ENCODE measurements at regions not wholly inside any gene's neighbourhood (a gene's known extent, or its start where the extent isn't known, plus 50 kb on each side); places are given as distances from the start of the nearest gene placed in this dataset.

DNA sequence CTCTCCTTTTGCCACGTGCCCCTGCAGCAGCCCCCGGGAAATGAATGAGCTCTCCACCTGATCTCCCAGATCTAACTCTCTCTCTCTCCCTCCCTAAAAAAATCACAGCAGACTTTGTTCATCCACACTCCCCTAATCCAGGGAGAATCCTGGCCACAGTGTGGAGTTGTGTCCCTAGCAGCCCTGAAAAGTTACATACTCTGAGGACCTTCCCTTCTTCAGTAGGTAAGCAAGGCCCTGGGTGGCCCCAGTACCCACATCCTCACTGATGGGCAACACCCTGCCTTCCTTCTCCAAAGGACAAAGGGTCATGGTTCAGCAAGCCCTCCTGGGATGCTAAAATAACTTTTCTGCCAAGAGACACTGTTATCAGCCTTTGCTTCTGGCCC, 76.9 kb upstream of the GLI2 start:
- Mint-ChIP-seq H3K36me3 (ENCODE audit: low read depth) (no peaks in the 10 kb centered on the region), H3K4me1 (ENCODE audit: low read depth) (no peaks in the 10 kb centered on the region), H3K27me3 (ENCODE audit: insufficient read depth) (peaks cover 5% of the 10 kb centered on the region), H3K9me3 (no peaks in the 10 kb centered on the region), H3K4me3 (no peak overlapping the region), H3K27ac (no peak overlapping the region)
- intact Hi-C loops (cut with micrococcal nuclease): no loop called here
- DNase-seq (ENCODE audit: low spot score): no peak

DNA sequence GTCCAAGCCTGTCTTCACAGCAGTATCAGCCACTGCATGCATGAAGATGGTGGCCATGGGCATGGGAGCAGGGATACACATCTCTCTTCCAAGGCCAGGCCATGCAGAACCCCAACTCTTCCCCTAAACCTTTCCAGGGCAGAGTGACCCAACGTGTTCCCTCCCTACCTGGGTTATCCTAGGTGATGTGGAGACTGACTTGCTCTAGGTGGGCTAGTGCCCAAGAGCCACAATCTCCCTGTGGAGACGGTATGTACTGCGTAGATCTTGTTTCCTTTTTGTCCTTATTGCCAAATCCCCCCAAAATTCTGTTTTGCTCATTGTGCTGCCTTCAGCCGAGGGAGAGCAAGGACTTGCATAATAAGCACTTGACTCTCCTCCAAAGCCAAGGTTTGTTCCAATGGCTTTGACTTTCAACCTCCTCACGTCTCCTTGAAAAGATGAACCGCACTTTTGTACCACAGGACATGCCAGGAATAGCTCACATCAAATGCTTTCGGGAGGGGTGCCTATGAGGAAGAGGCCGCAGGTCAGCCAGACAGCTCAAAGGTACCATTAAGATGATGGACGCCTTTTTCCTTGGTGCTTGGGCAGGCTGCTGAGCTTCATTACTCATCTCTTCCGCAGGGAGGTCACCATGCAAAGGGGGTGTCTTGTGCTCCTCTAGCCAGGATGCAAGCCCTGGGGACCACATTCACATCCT, 76.2 kb upstream of the GLI2 start:
- Mint-ChIP-seq H3K36me3 (ENCODE audit: low read depth) (no peaks in the 10 kb centered on the region), H3K27me3 (ENCODE audit: insufficient read depth) (peaks cover 5% of the 10 kb centered on the region), H3K27ac (no peak overlapping the region), H3K9me3 (peaks cover 3% of the 10 kb centered on the region), H3K4me1 (ENCODE audit: low read depth) (no peaks in the 10 kb centered on the region), H3K4me3 (no peak overlapping the region)
- DNase-seq (ENCODE audit: low spot score): no peak
- intact Hi-C loops (cut with micrococcal nuclease): no loop called here

DNA sequence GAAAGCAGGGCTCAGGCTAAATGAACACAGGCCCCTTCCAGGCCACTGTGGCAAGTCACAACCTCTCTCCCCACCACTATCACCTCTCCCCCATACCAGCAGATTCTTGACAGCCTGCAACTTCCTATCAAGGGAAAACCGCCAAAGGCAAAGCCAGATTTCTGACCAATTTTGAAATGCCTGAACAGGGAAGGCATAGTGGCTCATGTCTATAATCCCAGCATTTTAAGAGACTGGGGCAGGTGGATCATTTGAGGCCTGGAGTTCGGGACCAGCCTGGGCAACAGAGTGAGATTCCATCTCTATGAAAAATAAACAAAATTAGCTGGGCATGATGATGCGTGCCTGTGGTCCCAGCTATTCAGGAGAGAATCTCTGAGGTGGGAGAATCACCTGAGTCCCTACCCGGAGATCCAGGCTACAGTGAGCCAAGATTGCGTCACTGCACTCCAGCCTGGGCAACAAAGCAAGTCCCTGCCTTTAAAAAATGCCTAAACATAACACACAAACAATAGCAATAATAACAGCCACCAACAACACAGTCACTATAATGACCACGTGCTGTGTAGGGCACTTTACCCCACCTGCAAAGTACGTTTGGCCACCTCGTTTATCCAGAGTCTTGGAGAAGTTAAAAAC, 75.5 kb upstream of the GLI2 start:
- Mint-ChIP-seq H3K9me3 (peaks cover 4% of the 10 kb centered on the region), H3K27me3 (ENCODE audit: insufficient read depth) (peaks cover 5% of the 10 kb centered on the region), H3K4me1 (ENCODE audit: low read depth) (no peaks in the 10 kb centered on the region), H3K4me3 (no peak overlapping the region), H3K27ac (no peak overlapping the region), H3K36me3 (ENCODE audit: low read depth) (no peaks in the 10 kb centered on the region)
- no peak for DNase-seq (ENCODE audit: low spot score)
- intact Hi-C loops (cut with micrococcal nuclease): no loop called here

DNA sequence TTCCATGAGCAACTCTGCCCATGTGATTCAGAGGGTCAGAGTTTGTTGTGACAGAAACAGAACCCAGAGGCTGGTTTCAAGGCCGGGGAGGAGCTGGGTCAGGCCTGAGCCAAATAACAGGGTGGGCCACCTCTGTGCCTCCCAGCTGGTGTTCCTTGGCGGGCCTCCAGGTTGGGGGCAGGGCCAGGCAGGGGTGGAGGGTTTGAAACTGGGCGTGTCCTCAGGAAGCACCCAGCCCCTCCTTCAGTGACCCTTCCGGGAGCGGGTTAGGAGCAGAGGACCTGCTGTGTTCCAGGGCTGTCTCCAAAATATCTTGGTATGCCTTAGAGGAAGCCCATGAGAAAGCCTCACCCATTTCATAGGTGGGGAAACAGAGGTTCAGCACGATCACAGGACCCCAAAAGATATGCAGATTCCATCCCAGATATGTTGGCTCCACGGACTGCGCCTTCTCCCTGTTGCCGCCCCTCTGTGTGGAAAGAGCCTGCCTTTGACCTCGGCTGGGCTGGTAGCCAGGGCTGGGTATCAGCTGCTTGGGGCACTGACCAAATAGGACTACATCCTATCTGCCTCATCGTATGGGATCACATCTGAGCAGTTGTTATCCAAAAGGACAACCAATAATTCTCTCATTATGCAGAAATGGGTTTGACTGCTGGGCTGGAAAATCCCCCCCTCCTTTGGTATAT, 74.8 kb upstream of the GLI2 start:
- Mint-ChIP-seq H3K4me1 (ENCODE audit: low read depth) (no peaks in the 10 kb centered on the region), H3K36me3 (ENCODE audit: low read depth) (no peaks in the 10 kb centered on the region), H3K27ac (no peak overlapping the region), H3K9me3 (peaks cover 4% of the 10 kb centered on the region), H3K4me3 (no peak overlapping the region), H3K27me3 (ENCODE audit: insufficient read depth) (peaks cover 7% of the 10 kb centered on the region)
- intact Hi-C loops (cut with micrococcal nuclease): no loop called here
- DNase-seq (ENCODE audit: low spot score): no peak

DNA sequence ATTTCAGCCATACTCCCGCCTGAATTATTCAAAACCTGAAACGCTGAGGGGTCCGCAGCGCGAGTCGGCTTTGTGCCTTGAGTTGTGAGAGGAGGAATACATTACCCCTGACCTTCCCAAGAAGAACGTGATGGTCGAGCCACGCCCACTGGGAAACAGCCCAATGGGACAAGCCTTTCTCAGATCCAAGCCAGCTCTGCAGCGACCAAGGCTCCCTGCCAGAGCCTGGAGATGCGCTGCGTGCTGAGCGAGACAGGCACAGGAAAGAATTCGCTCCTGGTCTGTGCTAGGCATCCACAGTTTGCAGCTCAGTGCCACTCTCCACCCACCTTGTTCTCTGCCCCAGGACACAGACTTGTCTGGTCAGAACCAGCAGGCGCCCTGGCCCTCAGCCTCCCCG, 74.1 kb upstream of the GLI2 start:
- H3K9me3 Mint-ChIP-seq: peaks cover 5% of the 10 kb centered on the region
- H3K4me1 Mint-ChIP-seq (ENCODE audit: low read depth): no peaks in the 10 kb centered on the region
- no peak for DNase-seq (ENCODE audit: low spot score)
- intact Hi-C loops (cut with micrococcal nuclease): no loop called here
- H3K36me3 Mint-ChIP-seq (ENCODE audit: low read depth): no peaks in the 10 kb centered on the region
- H3K27ac Mint-ChIP-seq: no peak overlapping the region
- peaks cover 9% of the 10 kb centered on the region for H3K27me3 Mint-ChIP-seq (ENCODE audit: insufficient read depth)
- no peak overlapping the region for H3K4me3 Mint-ChIP-seq

DNA sequence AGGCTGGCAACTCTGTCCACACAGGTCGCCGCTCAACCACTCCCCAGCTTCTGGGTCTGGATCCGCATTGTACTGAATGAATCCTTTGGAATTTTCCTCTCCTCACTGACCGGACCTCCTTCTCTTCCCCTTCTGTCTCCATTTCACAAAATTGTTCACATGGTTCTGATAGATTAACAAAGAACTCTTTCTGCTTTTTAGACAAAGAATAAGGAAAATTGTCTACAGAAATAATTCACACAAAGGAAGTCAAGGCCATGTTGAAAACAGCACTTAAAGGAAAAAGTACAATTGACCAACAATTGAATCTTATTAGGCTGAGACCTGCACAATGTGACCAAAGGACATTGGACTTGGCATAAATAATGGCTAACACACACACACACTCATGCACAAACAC, 73.6 kb upstream of the GLI2 start:
- Mint-ChIP-seq H3K9me3 (peaks cover 8% of the 10 kb centered on the region), H3K4me3 (no peak overlapping the region), H3K27me3 (ENCODE audit: insufficient read depth) (peaks cover 10% of the 10 kb centered on the region), H3K36me3 (ENCODE audit: low read depth) (no peaks in the 10 kb centered on the region), H3K27ac (no peak overlapping the region), H3K4me1 (ENCODE audit: low read depth) (no peaks in the 10 kb centered on the region)
- DNase-seq (ENCODE audit: low spot score): no peak
- intact Hi-C loops (cut with micrococcal nuclease): no loop called here

DNA sequence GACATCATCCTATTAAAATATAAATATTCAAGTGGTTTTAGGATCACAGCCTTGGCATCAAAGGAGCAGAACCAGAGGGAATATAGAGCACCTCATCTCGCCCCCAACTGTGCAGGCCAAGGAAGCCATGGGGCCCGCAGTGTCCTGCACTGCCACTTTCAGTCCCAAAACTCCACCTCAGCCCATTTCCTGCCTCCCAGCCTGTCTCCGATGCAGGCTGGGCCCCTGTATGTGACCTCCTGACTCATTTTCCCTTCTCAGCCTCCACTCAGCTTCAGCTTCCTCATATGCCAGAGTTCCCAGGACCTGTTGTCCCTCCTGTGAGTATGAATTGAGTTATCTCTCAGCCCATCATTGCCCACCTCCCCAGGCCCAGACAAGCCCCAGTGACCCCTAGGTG, 72.9 kb upstream of the GLI2 start:
- intact Hi-C loops (cut with micrococcal nuclease): no loop called here
- H3K27ac Mint-ChIP-seq: no peak overlapping the region
- peaks cover 8% of the 10 kb centered on the region for H3K9me3 Mint-ChIP-seq
- no peak overlapping the region for H3K4me3 Mint-ChIP-seq
- peaks cover 10% of the 10 kb centered on the region for H3K27me3 Mint-ChIP-seq (ENCODE audit: insufficient read depth)
- no peaks in the 10 kb centered on the region for H3K4me1 Mint-ChIP-seq (ENCODE audit: low read depth)
- no peak for DNase-seq (ENCODE audit: low spot score)
- H3K36me3 Mint-ChIP-seq (ENCODE audit: low read depth): no peaks in the 10 kb centered on the region

DNA sequence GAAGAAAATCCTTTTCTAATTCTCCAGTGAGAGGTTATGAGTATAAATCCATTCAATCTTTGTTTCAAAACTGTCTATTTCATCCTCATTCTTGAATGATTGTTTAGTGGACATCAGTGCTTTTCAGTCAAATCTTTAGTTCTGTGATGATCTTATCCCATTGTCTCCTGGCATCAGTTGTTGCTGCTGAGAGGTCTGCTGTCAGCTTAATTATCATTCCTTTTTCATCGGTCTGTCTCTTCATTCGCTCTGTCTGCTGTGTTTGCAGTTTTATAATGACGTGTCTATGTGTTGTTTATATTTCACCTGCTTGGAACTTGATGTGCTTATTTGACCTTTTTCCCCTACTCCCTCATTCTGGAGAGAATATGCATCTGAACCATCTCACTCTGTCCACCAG, 69.2 kb upstream of the GLI2 start:
- H3K27me3 Mint-ChIP-seq (ENCODE audit: insufficient read depth): peaks cover 15% of the 10 kb centered on the region
- no peak overlapping the region for H3K27ac Mint-ChIP-seq
- H3K4me3 Mint-ChIP-seq: no peak overlapping the region
- intact Hi-C loops (cut with micrococcal nuclease): no loop called here
- DNase-seq (ENCODE audit: low spot score): no peak
- H3K36me3 Mint-ChIP-seq (ENCODE audit: low read depth): no peaks in the 10 kb centered on the region
- H3K4me1 Mint-ChIP-seq (ENCODE audit: low read depth): no peaks in the 10 kb centered on the region
- H3K9me3 Mint-ChIP-seq: peaks cover 8% of the 10 kb centered on the region

DNA sequence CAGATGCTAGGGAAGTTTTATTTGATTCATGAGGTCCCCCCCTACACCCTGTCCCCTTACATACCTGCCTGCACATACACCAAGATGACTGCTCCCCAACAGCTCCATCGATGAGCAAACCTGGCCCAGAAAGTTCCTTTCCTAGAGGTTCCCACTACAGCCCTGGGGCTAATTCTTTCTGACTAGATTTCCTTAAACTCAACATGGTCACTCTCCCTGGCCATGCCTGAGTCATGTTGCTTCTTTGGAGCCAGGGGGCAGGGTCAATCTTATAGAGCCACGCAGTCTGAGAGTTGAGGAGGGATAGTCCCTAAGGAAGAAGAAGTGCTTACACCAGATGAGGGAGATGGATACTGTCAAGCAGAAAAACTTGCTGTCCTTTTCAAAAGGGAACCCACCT, 67.7 kb upstream of the GLI2 start:
- no peak for DNase-seq (ENCODE audit: low spot score)
- Mint-ChIP-seq H3K9me3 (peaks cover 8% of the 10 kb centered on the region), H3K27ac (no peak overlapping the region)

DNA sequence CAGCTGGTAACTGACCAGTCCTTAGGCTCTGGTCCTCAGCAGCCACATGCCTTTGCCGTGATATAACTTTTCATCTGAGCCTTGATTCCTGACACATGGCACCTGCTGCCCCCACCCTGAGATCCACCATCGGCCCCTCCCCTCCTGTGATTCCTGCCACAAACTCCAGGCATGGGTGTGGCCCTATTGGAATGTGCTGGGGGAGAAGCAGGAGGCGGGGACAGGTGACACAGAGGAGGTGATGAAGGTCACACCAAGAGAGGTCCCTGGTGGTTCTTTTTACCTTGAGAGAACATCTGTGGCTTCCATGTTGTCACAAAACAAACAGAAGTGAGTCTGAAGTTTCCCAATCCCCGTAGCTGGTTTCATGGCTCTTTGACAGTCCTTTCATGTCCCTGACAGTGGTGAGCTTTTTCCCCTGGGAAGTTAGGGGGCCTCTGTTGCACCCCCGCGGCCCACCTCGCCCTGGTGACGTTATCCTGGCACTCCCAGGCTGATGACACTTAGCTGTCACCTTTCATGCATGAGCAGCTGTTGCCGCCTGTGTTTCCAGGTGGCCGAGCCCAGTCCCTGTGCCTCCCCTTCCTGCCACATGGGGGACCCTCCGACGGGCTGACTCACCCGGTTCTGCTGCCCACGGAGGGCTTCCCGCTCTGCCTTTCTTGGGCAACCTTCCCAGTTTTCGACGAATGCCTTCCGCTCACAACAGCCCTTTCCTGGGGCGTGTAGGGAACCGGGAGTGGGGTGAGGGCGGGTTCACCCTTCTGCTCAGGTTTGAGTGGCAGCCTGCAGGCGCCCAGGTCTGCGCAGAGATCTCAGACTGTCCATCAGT, 66.3 kb upstream of the GLI2 start:
- Mint-ChIP-seq H3K4me1 (ENCODE audit: low read depth) (no peaks in the 10 kb centered on the region), H3K4me3 (no peak overlapping the region), H3K9me3 (peaks cover 6% of the 10 kb centered on the region), H3K27ac (no peak overlapping the region), H3K36me3 (ENCODE audit: low read depth) (no peaks in the 10 kb centered on the region), H3K27me3 (ENCODE audit: insufficient read depth) (peaks cover 15% of the 10 kb centered on the region)
- DNase-seq (ENCODE audit: low spot score): no peak
- intact Hi-C loops (cut with micrococcal nuclease): no loop called here

More for the DNA sequence above, 67.7 kb upstream of the GLI2 start:
- intact Hi-C loops (cut with micrococcal nuclease): no loop called here
- no peaks in the 10 kb centered on the region for H3K4me1 Mint-ChIP-seq (ENCODE audit: low read depth)
- peaks cover 13% of the 10 kb centered on the region for H3K27me3 Mint-ChIP-seq (ENCODE audit: insufficient read depth)
- H3K4me3 Mint-ChIP-seq: no peak overlapping the region
- H3K36me3 Mint-ChIP-seq (ENCODE audit: low read depth): no peaks in the 10 kb centered on the region

DNA sequence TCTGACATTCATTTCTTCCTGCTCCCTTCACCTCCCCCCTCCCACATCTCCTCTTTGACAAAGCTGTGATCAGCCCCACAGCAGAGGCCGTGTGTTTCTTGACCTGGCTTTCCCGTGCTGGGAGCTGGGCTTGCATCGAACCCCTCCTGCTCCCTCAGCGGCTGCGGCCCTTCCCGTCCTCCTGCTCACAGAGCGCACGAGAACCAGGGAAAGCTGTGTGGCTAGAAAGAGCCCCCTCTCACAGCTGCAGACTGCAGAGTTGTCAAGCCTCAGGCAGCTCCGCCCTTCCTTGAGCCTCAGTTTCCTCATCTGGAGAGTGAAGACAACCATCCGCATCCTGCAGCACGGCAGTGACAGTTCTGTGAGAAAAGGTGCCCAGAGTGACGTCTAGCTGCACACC, 65.7 kb upstream of the GLI2 start:
- intact Hi-C loops (cut with micrococcal nuclease): no loop called here
- peaks cover 15% of the 10 kb centered on the region for H3K27me3 Mint-ChIP-seq (ENCODE audit: insufficient read depth)
- H3K27ac Mint-ChIP-seq: no peak overlapping the region
- no peak for DNase-seq (ENCODE audit: low spot score)
- H3K4me1 Mint-ChIP-seq (ENCODE audit: low read depth): no peaks in the 10 kb centered on the region
- no peaks in the 10 kb centered on the region for H3K36me3 Mint-ChIP-seq (ENCODE audit: low read depth)
- H3K9me3 Mint-ChIP-seq: peaks cover 4% of the 10 kb centered on the region
- H3K4me3 Mint-ChIP-seq: no peak overlapping the region

DNA sequence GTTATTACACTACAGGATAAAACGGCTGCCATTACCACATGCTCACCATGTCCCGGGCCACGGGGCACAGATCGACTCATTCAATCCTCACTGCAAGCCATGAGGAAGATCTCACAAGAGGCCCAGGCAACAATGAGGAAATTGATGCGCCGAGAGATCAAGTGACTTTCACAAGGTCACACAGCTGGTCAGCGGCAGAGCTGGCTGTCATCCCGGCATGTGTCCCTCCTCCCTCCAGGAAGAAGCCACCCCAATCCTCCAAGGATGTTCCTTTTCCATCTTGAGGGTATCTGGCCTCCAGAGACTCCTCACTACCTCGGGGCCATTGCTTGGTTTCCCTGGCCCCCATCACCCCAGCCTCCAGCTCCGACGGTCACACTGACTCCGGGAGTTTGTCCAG, 65.3 kb upstream of the GLI2 start:
- H3K9me3 Mint-ChIP-seq: peaks cover 4% of the 10 kb centered on the region
- no peaks in the 10 kb centered on the region for H3K36me3 Mint-ChIP-seq (ENCODE audit: low read depth)
- intact Hi-C loops (cut with micrococcal nuclease): no loop called here
- no peak for DNase-seq (ENCODE audit: low spot score)
- no peaks in the 10 kb centered on the region for H3K4me1 Mint-ChIP-seq (ENCODE audit: low read depth)
- no peak overlapping the region for H3K27ac Mint-ChIP-seq
- H3K4me3 Mint-ChIP-seq: no peak overlapping the region
- peaks cover 14% of the 10 kb centered on the region for H3K27me3 Mint-ChIP-seq (ENCODE audit: insufficient read depth)
